ENCODE measurements at regions not wholly inside any gene's neighbourhood (a gene's known extent, or its start where the extent isn't known, plus 50 kb on each side); places are given as distances from the start of the nearest gene placed in this dataset.
A peak's percentile ranks its signal among the peaks of the same experiment; 100 is the strongest.
"Not testable (repeated sequence)": the region's sequence is repeated elsewhere in the genome, so short reads cannot be mapped to it uniquely, and the experiment has no call there.

GRCh38 chr4:20062054-20062453 lies 189.7 kb upstream of the SLIT2 start:
- no peak for DNase-seq (ENCODE audit: low read depth)

- DNase-seq (ENCODE audit: low read depth): no peak
Observed at GRCh38 chr4:20050768-20051167, 200.9 kb upstream of the SLIT2 start.

DNA sequence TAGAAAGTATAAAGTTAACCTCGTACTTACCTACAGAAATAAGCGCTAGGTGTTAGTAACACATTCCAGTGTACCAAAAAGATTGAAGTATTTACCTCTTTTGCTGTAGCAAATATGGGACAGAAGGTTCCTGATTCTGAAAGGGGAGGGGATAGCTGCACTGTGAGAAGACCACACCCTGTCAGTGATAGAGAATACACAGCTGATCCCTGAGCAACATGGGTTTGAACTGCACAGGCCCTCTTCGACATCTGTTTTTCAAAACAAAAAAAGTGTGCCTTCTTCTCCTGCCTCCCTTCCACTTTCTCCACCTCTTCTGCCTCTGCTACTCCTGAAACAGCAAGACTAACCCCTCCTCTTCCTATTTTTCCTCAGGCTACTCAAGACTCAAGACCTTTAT lies 201.8 kb upstream of the SLIT2 start:
- DNase-seq (ENCODE audit: low read depth): no peak

GRCh38 chr4:20046931-20047677 lies 204.6 kb upstream of the SLIT2 start:
- DNase-seq (ENCODE audit: low read depth): no peak

DNA sequence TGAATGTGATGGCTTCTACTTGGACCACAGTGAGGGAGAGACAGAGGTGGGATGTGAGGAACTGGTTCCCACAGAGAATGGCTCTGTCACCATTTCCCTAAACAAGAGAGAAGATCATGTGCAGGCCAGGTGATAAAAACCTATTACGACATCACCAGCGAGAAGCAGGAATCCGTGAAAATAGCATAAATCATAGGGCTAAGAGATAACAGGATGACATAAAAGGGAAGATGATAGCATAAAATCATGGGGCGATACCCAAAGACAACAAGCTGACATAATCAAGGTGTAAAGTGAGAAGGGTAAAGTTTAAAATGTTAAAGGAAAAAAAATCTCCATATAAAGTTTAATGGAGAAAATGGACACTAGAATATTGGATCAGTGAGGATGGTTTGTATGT lies 205.5 kb upstream of the SLIT2 start:
- DNase-seq (ENCODE audit: low read depth): no peak

DNA sequence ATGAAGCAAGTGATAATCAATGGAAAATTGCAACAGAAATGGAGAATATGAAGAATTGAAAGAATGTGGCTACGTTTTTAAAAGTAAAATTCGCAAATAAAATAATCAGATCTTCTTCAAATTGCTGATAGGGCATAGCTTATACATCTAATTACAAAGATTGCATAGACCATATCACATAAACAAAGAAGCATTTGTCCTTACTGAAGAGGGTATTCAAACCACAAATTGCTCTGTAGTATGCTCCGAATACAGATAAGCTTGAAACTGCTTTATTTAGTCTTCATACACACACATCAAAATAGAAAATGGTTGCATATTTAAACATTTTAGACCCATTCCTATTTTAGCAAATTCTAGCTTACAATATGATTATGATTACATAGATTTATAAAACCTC lies 206.7 kb upstream of the SLIT2 start:
- no peak for DNase-seq (ENCODE audit: low read depth)

DNA sequence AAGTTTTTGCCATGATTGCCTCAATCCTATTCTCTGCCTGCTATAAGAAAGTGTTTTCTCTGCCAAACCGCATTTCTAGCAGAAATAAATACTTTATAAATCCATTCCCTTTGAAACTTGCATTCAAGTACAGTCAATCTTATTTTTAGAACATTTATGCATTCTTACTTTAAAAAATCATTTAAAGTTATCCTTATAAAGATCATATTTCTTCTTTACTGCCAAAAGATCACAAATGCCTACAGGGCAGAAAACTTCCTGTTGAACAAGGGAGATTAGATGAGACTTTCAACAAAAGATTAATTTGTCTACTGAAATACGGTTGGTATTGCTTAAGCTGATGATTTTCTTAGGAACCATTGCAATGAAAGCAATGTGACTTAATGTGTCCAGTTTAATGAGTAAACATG lies 207.2 kb upstream of the SLIT2 start:
- no peak for DNase-seq (ENCODE audit: low read depth)

DNA sequence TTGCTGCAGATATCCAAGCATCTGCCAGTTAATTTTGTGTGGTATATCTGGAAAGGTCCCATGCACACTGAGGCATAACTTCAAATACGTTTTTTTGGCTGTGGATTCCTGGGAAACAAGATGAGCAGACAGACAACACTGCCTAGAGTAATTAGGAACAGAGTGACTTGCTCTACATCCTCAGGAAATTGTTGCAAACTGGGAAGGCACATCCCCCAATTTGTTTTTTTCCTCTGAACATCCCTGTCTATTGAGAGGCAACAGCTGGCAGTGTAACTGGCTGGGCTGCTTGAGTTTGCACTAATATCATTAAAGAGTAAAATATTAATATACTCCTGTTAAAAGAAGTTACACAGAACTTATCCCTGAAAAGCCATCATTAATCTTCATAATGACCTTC lies 207.7 kb upstream of the SLIT2 start:
- DNase-seq (ENCODE audit: low read depth): no peak

GRCh38 chr4:20042769-20043168 lies 208.9 kb upstream of the SLIT2 start:
- DNase-seq (ENCODE audit: low read depth): no peak

GRCh38 chr4:20041839-20042407 lies 209.8 kb upstream of the SLIT2 start:
- DNase-seq (ENCODE audit: low read depth): no peak

GRCh38 chr4:20037745-20038144 lies 214.0 kb upstream of the SLIT2 start:
- peak; percentile 0 for DNase-seq (ENCODE audit: low read depth)

- DNase-seq (ENCODE audit: low read depth): no peak
Observed at GRCh38 chr4:20030108-20030507, 221.6 kb upstream of the SLIT2 start.

- DNase-seq (ENCODE audit: low read depth): peak; percentile 82
Observed at GRCh38 chr4:20028645-20029044, 223.1 kb upstream of the SLIT2 start.

DNA sequence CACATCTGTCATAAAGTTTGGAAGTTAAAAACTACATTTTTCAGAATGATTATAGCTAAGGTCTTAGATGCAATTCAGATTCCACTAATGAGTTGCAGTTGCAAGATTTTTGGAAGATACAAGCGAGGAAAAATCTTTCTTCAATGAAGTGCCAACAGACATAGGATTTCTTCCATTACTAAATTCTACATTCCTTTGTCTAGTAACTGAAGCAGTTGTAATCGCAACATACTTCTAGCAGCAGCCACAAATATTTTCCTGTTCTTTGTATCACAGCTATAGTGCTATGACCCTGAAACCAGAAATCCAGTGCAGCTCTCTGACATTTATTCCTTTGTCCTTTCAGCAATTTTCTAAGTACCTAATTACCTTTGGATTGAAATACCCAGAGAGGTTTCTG lies 225.2 kb upstream of the SLIT2 start:
- DNase-seq (ENCODE audit: low read depth): no peak

DNA sequence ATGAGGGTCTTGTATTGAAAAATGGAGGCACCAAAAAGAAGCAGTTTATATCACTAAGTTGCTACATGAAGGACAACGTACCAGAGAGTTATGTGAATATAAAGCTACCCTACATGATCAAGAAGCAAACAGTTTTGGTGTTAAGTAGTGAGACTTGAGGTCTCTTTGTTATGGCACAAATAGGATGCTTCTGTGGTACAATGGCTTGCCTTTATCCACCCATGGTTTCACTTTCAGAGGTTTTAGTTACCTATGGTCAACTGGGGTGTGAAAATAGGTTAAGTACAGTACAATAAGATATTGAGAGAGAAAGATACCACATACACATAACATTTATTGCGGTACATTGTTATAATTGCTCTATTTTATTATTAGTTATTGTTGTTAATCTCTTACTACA lies 229.2 kb upstream of the SLIT2 start:
- DNase-seq (ENCODE audit: low read depth): no peak

DNA sequence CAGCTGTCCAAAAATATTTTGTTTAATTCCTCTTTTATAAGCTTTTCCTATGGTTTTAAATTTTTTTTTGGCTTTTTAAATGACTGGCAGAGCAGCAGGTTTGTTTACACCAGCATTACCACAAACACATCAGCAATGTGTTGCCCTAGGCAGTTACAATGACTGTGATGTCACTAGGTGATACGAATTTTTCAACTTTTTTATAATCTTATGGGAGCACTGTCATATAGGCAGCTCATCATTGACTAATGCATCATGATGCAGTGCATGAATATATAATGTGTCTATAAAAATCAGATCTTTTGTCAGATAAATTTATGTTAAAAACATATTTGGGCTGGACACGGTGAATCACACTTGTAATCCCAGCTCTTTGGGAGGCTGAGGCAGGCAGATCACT lies 231.6 kb upstream of the SLIT2 start:
- no peak for DNase-seq (ENCODE audit: low read depth)

GRCh38 chr4:20019310-20020015 lies 232.2 kb upstream of the SLIT2 start:
- DNase-seq (ENCODE audit: low read depth): peak; percentile 5

DNA sequence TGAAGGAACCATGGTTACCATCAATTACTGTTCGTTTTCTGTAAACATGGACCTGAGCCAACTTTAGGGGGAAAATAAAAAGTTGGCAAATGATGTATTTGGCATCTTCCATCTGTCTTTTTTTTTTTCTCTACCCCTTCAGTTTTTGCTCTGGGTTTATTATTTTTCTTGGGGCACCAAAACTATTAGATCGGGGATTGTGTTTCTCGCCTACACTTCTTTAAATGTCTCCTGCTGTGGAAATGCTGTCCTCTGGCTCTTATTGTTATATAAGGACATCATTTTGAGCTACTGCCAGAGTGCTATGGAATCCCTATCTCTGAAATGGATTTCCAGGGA lies 234.0 kb upstream of the SLIT2 start:
- DNase-seq (ENCODE audit: low read depth): no peak

DNA sequence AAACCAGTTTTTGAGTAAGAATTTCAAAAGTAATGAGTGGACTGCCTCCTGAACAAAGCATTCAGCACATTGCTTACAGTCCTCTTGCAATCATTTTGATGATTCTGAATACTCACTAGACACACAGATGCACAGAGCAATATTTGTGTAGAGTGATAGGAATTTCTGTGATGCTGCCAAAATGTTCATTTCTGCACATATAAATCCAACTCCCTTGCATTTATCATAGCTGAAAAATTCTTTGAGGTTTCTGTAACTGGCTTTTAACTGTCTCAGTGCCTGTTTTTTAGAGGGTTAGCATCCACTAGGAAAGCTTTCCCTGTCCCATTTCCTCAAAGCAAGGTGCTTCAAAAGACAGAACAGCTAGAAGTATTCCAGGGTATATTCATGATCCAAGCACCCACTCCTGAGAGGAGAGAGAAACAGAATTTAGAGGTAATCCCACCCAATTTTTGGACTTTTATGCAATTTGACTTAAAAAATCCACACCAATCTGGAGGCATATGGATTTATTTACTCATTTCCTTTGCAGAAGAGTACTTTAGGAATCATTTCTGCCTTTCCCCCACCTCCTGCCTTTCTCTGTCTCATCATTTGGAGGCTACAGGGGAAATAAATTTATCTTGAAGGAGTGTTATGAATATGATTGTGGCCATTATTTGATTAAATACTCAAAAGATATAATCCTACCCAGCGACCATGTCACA lies 234.5 kb upstream of the SLIT2 start:
- DNase-seq (ENCODE audit: low read depth): no peak

DNA sequence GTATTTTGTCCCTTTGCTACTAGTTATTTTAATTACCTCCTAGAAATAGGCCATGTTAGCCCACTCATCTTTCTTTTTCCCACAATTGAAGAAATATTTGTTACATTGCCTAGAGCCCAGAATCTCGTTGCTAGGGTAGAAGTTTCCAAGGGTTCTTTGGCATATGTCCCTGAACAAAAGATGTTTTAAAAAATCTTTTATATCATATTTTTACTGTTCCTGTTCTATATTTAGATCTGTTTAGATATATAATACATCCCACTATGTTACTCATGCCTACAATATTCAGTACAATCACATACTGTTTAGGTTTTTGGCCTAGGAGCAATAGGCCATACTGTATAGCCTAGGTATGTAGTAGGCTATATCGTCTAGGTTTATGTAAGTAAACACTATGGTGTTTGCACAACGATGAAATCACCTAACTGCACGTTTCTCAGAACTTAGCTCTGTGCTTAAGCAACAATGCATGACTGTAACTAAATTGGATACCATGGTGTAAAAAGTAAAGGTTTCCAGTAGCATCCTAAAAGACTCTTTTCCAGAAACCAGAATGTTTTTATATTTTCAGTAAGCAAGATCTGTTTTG lies 236.0 kb upstream of the SLIT2 start:
- no peak for DNase-seq (ENCODE audit: low read depth)

GRCh38 chr4:20003836-20004558 lies 247.7 kb upstream of the SLIT2 start:
- DNase-seq (ENCODE audit: low read depth): not testable (repeated sequence)
